Mesenchymal stem cell (in vitro differentiated cells and primary cell): ENCODE measurements at regions not wholly inside any gene's neighbourhood (a gene's known extent, or its start where the extent isn't known, plus 50 kb on each side); places are given as distances from the start of the nearest gene placed in this dataset.

Source experiments
- DNase-seq: peaks from one replicate; pipeline ENCODE4 v3.0.0-alpha.2; 2013
- H2AFZ ChIP-seq: one replicate; pipeline ENCODE4 v1.6.1; 2013; ENCODE audit warnings: low read depth, mild to moderate bottlenecking, control low read depth, inconsistent platforms, low read length, moderate library complexity
- H2AK5ac ChIP-seq: 2 replicates; pipeline ENCODE4 v1.6.1; 2013; ENCODE audit warnings: low read length, moderate library complexity, mild to moderate bottlenecking, inconsistent platforms; ENCODE audit not compliant: severe bottlenecking
- H2BK120ac ChIP-seq: one replicate; pipeline ENCODE4 v1.6.1; 2013; ENCODE audit warnings: low read depth, mild to moderate bottlenecking, inconsistent platforms, low read length, moderate library complexity
- H2BK12ac ChIP-seq, 2 experiments: one replicate each; pipeline ENCODE4 v1.6.1; 2013; ENCODE audit warnings: inconsistent platforms in 2 of 2, low read length in 2 of 2, mild to moderate bottlenecking in 2 of 2, moderate library complexity in 2 of 2, control low read depth in 1 of 2
- H2BK15ac ChIP-seq: one replicate; pipeline ENCODE4 v1.6.1; 2013; ENCODE audit warnings: mild to moderate bottlenecking, low read depth, inconsistent platforms; ENCODE audit not compliant: poor library complexity, severe bottlenecking
- H2BK5ac ChIP-seq: 2 replicates; pipeline ENCODE4 v1.6.1; 2013; ENCODE audit warnings: low read depth, mild to moderate bottlenecking, low read length, control low read depth, inconsistent platforms; ENCODE audit not compliant: poor library complexity, severe bottlenecking
- H3K14ac ChIP-seq, 2 experiments: one replicate each; pipeline ENCODE4 v1.6.1; 2013; ENCODE audit warnings: inconsistent platforms in 2 of 2, low read length in 2 of 2, control low read depth in 1 of 2, mild to moderate bottlenecking in 1 of 2, moderate library complexity in 1 of 2
- H3K18ac ChIP-seq, 2 experiments: one replicate each; pipeline ENCODE4 v1.6.1; 2013; ENCODE audit warnings: inconsistent platforms in 2 of 2, low read length in 2 of 2, control low read depth in 1 of 2, low read depth in 1 of 2, mild to moderate bottlenecking in 1 of 2
- H3K23ac ChIP-seq, 2 experiments: one replicate each; pipeline ENCODE4 v1.6.1; 2013; ENCODE audit warnings: inconsistent platforms in 2 of 2, low read length in 2 of 2, mild to moderate bottlenecking in 2 of 2, moderate library complexity in 2 of 2, control low read depth in 1 of 2
- H3K27ac ChIP-seq: 2 replicates; pipeline ENCODE4 v1.5.1; 2013; ENCODE audit warnings: mild to moderate bottlenecking, moderate library complexity, low read length, control low read depth, inconsistent platforms; ENCODE audit not compliant: poor library complexity, severe bottlenecking
- H3K27me3 ChIP-seq, 2 experiments: 2 replicates each; pipeline versions ENCODE4 v1.6.1 to v1.7.0; 2013; ENCODE audit warnings: low read length in 2 of 2, mild to moderate bottlenecking in 2 of 2, moderate library complexity in 2 of 2, control low read depth in 1 of 2, inconsistent platforms in 1 of 2; ENCODE audit not compliant: control insufficient read depth in 1 of 2, insufficient read depth in 1 of 2
- H3K36me3 ChIP-seq, 2 experiments: 2 replicates each; pipeline versions ENCODE4 v1.6.1 to v1.7.0; 2013; ENCODE audit warnings: low read length in 2 of 2, control low read depth in 1 of 2, inconsistent platforms in 1 of 2, low read depth in 1 of 2, mild to moderate bottlenecking in 1 of 2; ENCODE audit not compliant: insufficient read depth in 2 of 2, control insufficient read depth in 1 of 2
- H3K4ac ChIP-seq, 2 experiments: one replicate each; pipeline ENCODE4 v1.6.1; 2013; ENCODE audit warnings: inconsistent platforms in 2 of 2, low read length in 2 of 2, mild to moderate bottlenecking in 2 of 2, moderate library complexity in 2 of 2, control low read depth in 1 of 2, low read depth in 1 of 2
- H3K4me1 ChIP-seq: 2 replicates; pipeline ENCODE4 v1.6.1; 2013; ENCODE audit warnings: low read depth, low read length, control low read depth; ENCODE audit not compliant: control insufficient read depth, insufficient read depth
- H3K4me2 ChIP-seq: 2 replicates; pipeline ENCODE4 v1.6.1; 2013; ENCODE audit warnings: low read length, mild to moderate bottlenecking, inconsistent platforms; ENCODE audit not compliant: poor library complexity, severe bottlenecking
- H3K4me3 ChIP-seq, 2 experiments: 2 replicates each; pipeline versions ENCODE4 v1.5.1 to v1.7.0; 2013; ENCODE audit warnings: low read length in 2 of 2, mild to moderate bottlenecking in 2 of 2, control low read depth in 1 of 2, low read depth in 1 of 2; ENCODE audit not compliant: insufficient read depth in 1 of 2
- H3K79me1 ChIP-seq: replicated peaks from 2 replicates; pipeline ENCODE4 v1.6.1; 2013; ENCODE audit warnings: mild to moderate bottlenecking, control low read depth, low read length, inconsistent platforms; ENCODE audit not compliant: poor library complexity, severe bottlenecking
- H3K9ac ChIP-seq: 2 replicates; pipeline ENCODE4 v1.7.0; 2013; ENCODE audit warnings: mild to moderate bottlenecking, low read length, moderate library complexity
- H3K9me3 ChIP-seq: 2 replicates; pipeline ENCODE4 v1.7.0; 2013; ENCODE audit warnings: mild to moderate bottlenecking, low read length; ENCODE audit not compliant: control insufficient read depth
- H4K8ac ChIP-seq: one replicate; pipeline ENCODE4 v1.6.1; 2013; ENCODE audit warnings: inconsistent platforms, mild to moderate bottlenecking, low read length, moderate library complexity
- H4K91ac ChIP-seq: one replicate; pipeline ENCODE4 v1.6.1; 2013; ENCODE audit warnings: mild to moderate bottlenecking, low read length, inconsistent platforms
- WGBS: methylation state at CpG from one replicate; pipeline ENCODE4 v1.1.7; 2013; ENCODE audit warnings: mixed read lengths; 5-methylcytosine and 5-hydroxymethylcytosine counted together

GRCh38 chr5:2958976-2959375 lies 207.5 kb upstream of the IRX2 start:
- Histone ChIP-seq H2BK120ac (no peak overlapping the region), H4K91ac (no peak overlapping the region)
- WGBS, result 65% methylated on average over 2 of the region's 2 CpGs

GRCh38 chr5:2948875-2949274 lies 197.4 kb upstream of the IRX2 start:
- DNase-seq, result no peak
- WGBS, result 59% methylated on average over 3 of the region's 3 CpGs
- Histone ChIP-seq H3K36me3 (no peaks in the 10 kb centered on the region), H4K91ac (no peak overlapping the region), H2BK120ac (no peak overlapping the region), H3K18ac (no peak overlapping the region), H2BK15ac (no peak overlapping the region), H3K14ac (no peak overlapping the region), H3K4me3 (no peak overlapping the region), H3K4me2 (no peak overlapping the region), H2BK12ac (no peak overlapping the region), H2BK5ac (no peak overlapping the region), H3K4me1 (no peaks in the 10 kb centered on the region), H3K79me1 (no peaks in the 10 kb centered on the region), H3K9me3 (peaks cover 28% of the 10 kb centered on the region), H3K9ac (no peak overlapping the region), H3K23ac (no peak overlapping the region), H2AK5ac (no peak overlapping the region), H3K27me3 (no peaks in the 10 kb centered on the region), H3K27ac (no peak overlapping the region), H3K4ac (no peak overlapping the region), H2AFZ (no peak overlapping the region), H4K8ac (no peak overlapping the region)

More at GRCh38 chr5:2958976-2959375, 207.5 kb upstream of the IRX2 start:
- H2AK5ac ChIP-seq, result no peak overlapping the region
- peaks cover 36% of the 10 kb centered on the region for H3K9me3 ChIP-seq
- no peaks in the 10 kb centered on the region for H3K4me1 ChIP-seq
- H3K9ac ChIP-seq, result no peak overlapping the region
- H3K14ac ChIP-seq, result no peak overlapping the region
- H3K36me3 ChIP-seq, result no peaks in the 10 kb centered on the region
- H3K4me2 ChIP-seq, result no peak overlapping the region
- H4K8ac ChIP-seq, result no peak overlapping the region
- no peak for DNase-seq
- no peak overlapping the region for H3K23ac ChIP-seq
- no peak overlapping the region for H3K4me3 ChIP-seq
- H2BK12ac ChIP-seq, result no peak overlapping the region
- no peak overlapping the region for H3K27ac ChIP-seq
- no peak overlapping the region for H2BK5ac ChIP-seq
- no peak overlapping the region for H3K4ac ChIP-seq
- H3K79me1 ChIP-seq, result no peaks in the 10 kb centered on the region
- H2AFZ ChIP-seq, result no peak overlapping the region
- H3K18ac ChIP-seq, result no peak overlapping the region
- H3K27me3 ChIP-seq, result no peaks in the 10 kb centered on the region
- no peak overlapping the region for H2BK15ac ChIP-seq

- no peak overlapping the region for H3K14ac ChIP-seq
- H2BK5ac ChIP-seq, result no peak overlapping the region
- no peak overlapping the region for H4K91ac ChIP-seq
- H3K79me1 ChIP-seq, result no peaks in the 10 kb centered on the region
- no peak overlapping the region for H3K23ac ChIP-seq
- H3K18ac ChIP-seq, result no peak overlapping the region
- no peak overlapping the region for H2AK5ac ChIP-seq
- H3K27ac ChIP-seq, result no peak overlapping the region
- whole genome bisulfite sequencing, result 75% methylated on average over 5 of the region's 6 CpGs
- H3K4me3 ChIP-seq, result no peak overlapping the region
- H4K8ac ChIP-seq, result no peak overlapping the region
- H3K9me3 ChIP-seq, result peaks cover 39% of the 10 kb centered on the region
- no peak overlapping the region for H2AFZ ChIP-seq
- no peaks in the 10 kb centered on the region for H3K36me3 ChIP-seq
- H3K9ac ChIP-seq, result no peak overlapping the region
- no peaks in the 10 kb centered on the region for H3K27me3 ChIP-seq
- no peak overlapping the region for H2BK120ac ChIP-seq
- no peak overlapping the region for H3K4me2 ChIP-seq
- no peak overlapping the region for H2BK12ac ChIP-seq
- no peak overlapping the region for H2BK15ac ChIP-seq
- H3K4ac ChIP-seq, result no peak overlapping the region
- no peak for DNase-seq
- H3K4me1 ChIP-seq, result no peaks in the 10 kb centered on the region
Observed at GRCh38 chr5:2946315-2946714, 194.8 kb upstream of the IRX2 start.

- H4K91ac ChIP-seq, result no peak overlapping the region
- H3K79me1 ChIP-seq, result no peaks in the 10 kb centered on the region
- no peak overlapping the region for H3K4ac ChIP-seq
- no peak for DNase-seq
- no peak overlapping the region for H2BK15ac ChIP-seq
- no peak overlapping the region for H2AFZ ChIP-seq
- H2BK5ac ChIP-seq, result no peak overlapping the region
- H2BK120ac ChIP-seq, result no peak overlapping the region
- H3K4me2 ChIP-seq, result no peak overlapping the region
- H3K4me3 ChIP-seq, result no peak overlapping the region
- 86% methylated on average over 2 of the region's 4 CpGs for WGBS
- no peak overlapping the region for H2BK12ac ChIP-seq
- H3K9ac ChIP-seq, result no peak overlapping the region
- no peak overlapping the region for H3K18ac ChIP-seq
- H3K4me1 ChIP-seq, result no peaks in the 10 kb centered on the region
- H3K23ac ChIP-seq, result no peak overlapping the region
- H3K36me3 ChIP-seq, result no peaks in the 10 kb centered on the region
- no peak overlapping the region for H4K8ac ChIP-seq
- no peak overlapping the region for H3K14ac ChIP-seq
- H3K27ac ChIP-seq, result no peak overlapping the region
- peaks cover 24% of the 10 kb centered on the region for H3K9me3 ChIP-seq
- H2AK5ac ChIP-seq, result no peak overlapping the region
- no peaks in the 10 kb centered on the region for H3K27me3 ChIP-seq
Observed at GRCh38 chr5:2936413-2936812, 184.9 kb upstream of the IRX2 start.
